A549 (cell line): ENCODE measurements at regions not wholly inside any gene's neighbourhood (a gene's known extent, or its start where the extent isn't known, plus 50 kb on each side); places are given as distances from the start of the nearest gene placed in this dataset.

ENCODE experiments used
- ATAC-seq, 2 experiments: fragments of 200-7000 bp in 1 of 2; fragments of >200 bp in 1 of 2; cut with Nextera tagmentation in 1 of 2; cut with Tn5 transposase in 1 of 2; 3 replicates each; pipeline versions ENCODE4 v1.8.0 to v1.9.1; 2018 to 2020; ENCODE audit warnings: mild to moderate bottlenecking in 1 of 2, moderate library complexity in 1 of 2
- CTCF ChIA-PET: fragments of 300-600 bp; sonication (Branson Sonifier 250); formaldehyde crosslinking; extraction: SDS; loops from one replicate; lab custom pipeline; 2021; ENCODE audit warnings: antibody characterized with exemption, inconsistent platforms; lab: Yijun Ruan, JAX
- POLR2A ChIA-PET: fragments of 350-600 bp; formaldehyde crosslinking; extraction: SDS; loops from one replicate; lab custom pipeline; 2021; ENCODE audit warnings: antibody characterized with exemption, inconsistent platforms; lab: Yijun Ruan, JAX
- DNase-seq, 2 experiments: peaks; one replicate each; pipeline versions ENCODE4 v3.0.0 to v3.0.0-alpha.2; 2011 to 2016; ENCODE audit warnings: low read depth in 1 of 2, low spot score in 1 of 2
- FAIRE-seq: peaks from 2 replicates; lab custom pipeline; 2011; peaks lifted over from hg19 to GRCh38; lab: Jason Lieb, UNC
- H3K27ac ChIP-seq, 2 experiments: fragments of >200 bp; sonication (Bioruptor Twin); formaldehyde crosslinking; 3 replicates each; pipeline ENCODE4 v1.5.1; 2016 to 2017
- H3K4me1 ChIP-seq: fragments of >200 bp; sonication (Bioruptor Twin); formaldehyde crosslinking; 3 replicates; pipeline ENCODE4 v1.6.1; 2016
- H3K4me2 ChIP-seq: fragments of >200 bp; sonication (Bioruptor Twin); formaldehyde crosslinking; 3 replicates; pipeline ENCODE4 v1.6.1; 2016
- H3K4me3 ChIP-seq: fragments of >200 bp; sonication (Bioruptor Twin); formaldehyde crosslinking; 3 replicates; pipeline ENCODE4 v1.5.1; 2016
- H3K9me3 ChIP-seq: fragments of >200 bp; sonication (Bioruptor Twin); formaldehyde crosslinking; 3 replicates; pipeline ENCODE4 v1.6.1; 2016
- CBX2 ChIP-seq: fragments of 200-600 bp; sonication (generic); IDR thresholded peaks from 2 replicates; pipeline ENCODE4 v1.6.1; 2016; ENCODE audit warnings: low read depth, mild to moderate bottlenecking, borderline replicate concordance
- CBX8 ChIP-seq: fragments of 200-600 bp; sonication (generic); IDR thresholded peaks from 2 replicates; pipeline ENCODE4 v1.6.1; 2016
- CEBPB ChIP-seq, 2 experiments: fragments of >200 bp in 1 of 2; sonication (Bioruptor Twin) in 1 of 2; formaldehyde crosslinking in 1 of 2; IDR thresholded peaks; 2 replicates each; pipeline ENCODE4 v1.6.1; 2012 to 2016
- CHD2 ChIP-seq: fragments of 150-350 bp; IDR thresholded peaks from 2 replicates; pipeline ENCODE4 v1.6.1; 2014; ENCODE audit warnings: low read length; ENCODE audit not compliant: partially characterized antibody
- EHMT2 ChIP-seq: fragments of 200-600 bp; sonication (generic); IDR thresholded peaks from 2 replicates; pipeline ENCODE4 v1.6.1; 2016; ENCODE audit warnings: antibody characterized with exemption, low read depth, mild to moderate bottlenecking, moderate library complexity
- FOSB ChIP-seq: fragments of 250-450 bp; sonication (Bioruptor Pico); IDR thresholded peaks from 2 replicates; pipeline ENCODE4 v1.5.0; 2020; ENCODE audit warnings: mild to moderate bottlenecking, moderate library complexity
- FOXS1 ChIP-seq: fragments of 250-450 bp; sonication (Bioruptor Pico); IDR thresholded peaks from 2 replicates; pipeline ENCODE4 v1.5.0; 2020; ENCODE audit warnings: mild to moderate bottlenecking, moderate library complexity
- GATA3 ChIP-seq: IDR thresholded peaks from 2 replicates; pipeline ENCODE4 v1.6.1; 2012; ENCODE audit warnings: borderline replicate concordance
- HOXA7 ChIP-seq: fragments of 250-450 bp; sonication (Bioruptor Pico); IDR thresholded peaks from 2 replicates; pipeline ENCODE4 v1.5.0; 2020; ENCODE audit warnings: mild to moderate bottlenecking, moderate library complexity
- HOXB13 ChIP-seq: fragments of 250-450 bp; sonication (Bioruptor Pico); IDR thresholded peaks from 2 replicates; pipeline ENCODE4 v1.5.0; 2020; ENCODE audit warnings: low read depth, mild to moderate bottlenecking, moderate library complexity
- JUN ChIP-seq, 2 experiments: fragments of >200 bp; sonication (Bioruptor Twin); formaldehyde crosslinking; IDR thresholded peaks; 2 replicates in 1 of 2; 3 replicates in 1 of 2; pipeline ENCODE4 v1.6.1; 2016 to 2017
- MAFK ChIP-seq: fragments of 450-650 bp; IDR thresholded peaks from 2 replicates; pipeline ENCODE4 v1.6.1; 2014; ENCODE audit not compliant: partially characterized antibody
- MAX ChIP-seq: IDR thresholded peaks from 2 replicates; pipeline ENCODE4 v1.6.1; 2012
- MYC ChIP-seq: IDR thresholded peaks from 2 replicates; pipeline ENCODE4 v1.6.1; 2012; ENCODE audit warnings: mild to moderate bottlenecking, inconsistent platforms, low read length, improper control_type of control experiment, borderline replicate concordance
- NFE2L2 ChIP-seq: fragments of 150-350 bp; conservative IDR thresholded peaks from 2 replicates; pipeline ENCODE4 v1.6.1; 2014; ENCODE audit warnings: low read length
- NR3C1 ChIP-seq: fragments of >200 bp; sonication (Bioruptor Twin); formaldehyde crosslinking; IDR thresholded peaks from 3 replicates; pipeline ENCODE4 v1.6.1; 2017
- PBX3 ChIP-seq: IDR thresholded peaks from 2 replicates; pipeline ENCODE4 v1.6.1; 2012
- PHF8 ChIP-seq: fragments of 200-600 bp; sonication (generic); IDR thresholded peaks from 2 replicates; pipeline ENCODE4 v1.6.1; 2016; ENCODE audit warnings: low read depth, mild to moderate bottlenecking, antibody characterized with exemption, moderate library complexity, borderline replicate concordance
- POLR2AphosphoS2 ChIP-seq: conservative IDR thresholded peaks from 2 replicates; pipeline ENCODE4 v1.6.1; 2012; ENCODE audit warnings: low read length, improper control_type of control experiment, inconsistent platforms
- RFX5 ChIP-seq: fragments of 450-650 bp; IDR thresholded peaks from 2 replicates; pipeline ENCODE4 v1.7.1; 2014; ENCODE audit warnings: antibody characterized with exemption, mild to moderate bottlenecking, moderate library complexity
- TP53 ChIP-seq: fragments of 250-450 bp; sonication (Bioruptor Pico); IDR thresholded peaks from 2 replicates; pipeline ENCODE4 v1.5.0; 2021; ENCODE audit warnings: mild to moderate bottlenecking, moderate library complexity
- USF2 ChIP-seq: fragments of 450-650 bp; IDR thresholded peaks from 2 replicates; pipeline ENCODE4 v1.6.1; 2014; ENCODE audit warnings: antibody characterized with exemption
- ZNF302 ChIP-seq: fragments of 250-450 bp; sonication (Bioruptor Pico); IDR thresholded peaks from 2 replicates; pipeline ENCODE4 v1.9.0; 2021; ENCODE audit warnings: inconsistent platforms, mild to moderate bottlenecking, moderate library complexity
- WGBS: methylation state at CpG from one replicate; pipeline ENCODE4 v1.1.6; 2017; ENCODE audit errors: missing lambda C conversion rate; 5-methylcytosine and 5-hydroxymethylcytosine counted together
- TF ChIP-seq, protein P1 (sequence below): fragments of 250-450 bp; sonication (Bioruptor Pico); IDR thresholded peaks from 2 replicates; pipeline ENCODE4 v1.5.0; 2020; ENCODE audit warnings: low read depth, mild to moderate bottlenecking, moderate library complexity
- TF ChIP-seq, protein P2 (sequence below): fragments of >200 bp; sonication (Bioruptor Twin); formaldehyde crosslinking; IDR thresholded peaks from 3 replicates; pipeline ENCODE4 v1.5.1; 2016
- TF ChIP-seq, protein P3 (sequence below): fragments of >200 bp; sonication (Bioruptor Twin); formaldehyde crosslinking; IDR thresholded peaks from 3 replicates; pipeline ENCODE4 v1.6.1; 2016

DNA sequence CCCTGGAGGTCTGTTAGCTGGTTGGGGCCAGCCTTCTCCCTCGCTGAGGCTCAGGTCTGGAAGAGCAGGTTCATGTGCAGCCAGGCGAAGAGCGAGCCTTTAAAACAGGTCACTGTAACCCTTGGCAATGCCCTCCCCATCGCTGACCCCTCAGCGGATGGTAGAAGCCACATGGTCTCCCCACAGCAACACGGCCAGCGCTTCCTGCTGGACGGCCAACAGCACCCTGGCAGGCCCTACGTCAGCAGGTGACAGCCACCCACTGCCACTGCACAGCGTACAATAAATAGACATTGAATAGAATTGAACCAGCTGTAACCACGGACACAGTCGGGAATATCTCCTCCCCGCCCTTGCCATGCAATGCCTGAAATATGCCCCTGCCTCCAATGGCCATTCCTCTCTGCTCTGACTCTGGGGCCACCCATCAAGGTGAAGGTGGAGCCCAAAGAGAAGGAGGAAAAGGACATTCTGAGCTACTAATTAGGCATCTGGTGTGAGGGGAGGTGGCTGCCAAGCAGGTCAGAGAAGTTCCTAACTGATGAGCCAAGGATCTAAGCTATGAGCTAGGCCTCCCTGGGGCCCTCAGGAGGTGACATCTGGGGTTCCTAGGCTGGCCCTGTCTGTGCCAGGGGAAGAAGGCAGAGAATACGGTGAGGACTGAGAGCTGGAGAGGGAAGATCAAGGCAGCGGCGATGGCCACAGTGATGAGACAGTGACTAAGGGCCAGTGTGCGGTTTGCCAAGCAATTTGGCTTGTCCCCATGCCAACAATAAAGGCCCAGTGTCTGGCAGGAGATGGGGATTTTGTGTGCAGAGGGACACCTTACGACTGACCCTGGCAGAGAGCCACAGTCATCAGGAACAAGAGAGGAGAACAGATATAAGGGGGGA lies 202.3 kb downstream of the BCOR start:
- Histone ChIP-seq H3K27ac (peak overlapping the region; percentile 66 to 75), H3K9me3 (no peaks in the 10 kb centered on the region), H3K4me2 (peak overlapping the region; percentile 52), H3K4me3 (no peak overlapping the region)
- peak; percentile 52 to 56; a peak in 4 of 6 replicates for ATAC-seq
- TF ChIP-seq FOXS1 (CRISPR knock-in tag) (no peak), MYC (no peak), MAX (0 out of 2 replicates have a peak, but pooled peaks have one; percentile 34), FOSB (CRISPR knock-in tag) (no peak)
- TF ChIP-seq, all 56 proteins: peak for 1
- H3K4me1 ChIP-seq: peaks cover 50% of the 10 kb centered on the region
- WGBS: 71% methylated on average over 16 of the region's 18 CpGs
- POLR2A ChIA-PET: no interaction called here
- peak; percentile 84 for FAIRE-seq
- CTCF ChIA-PET: no interaction called here
- peak in 1 of 2 experiments; percentile 35 for DNase-seq

- peak; percentile 57 to 83; a peak in 5 of 6 replicates for ATAC-seq
- POLR2A ChIA-PET: no interaction called here
- WGBS: 80% methylated on average over 19 of the region's 20 CpGs
- CTCF ChIA-PET: interaction anchor here (0.9 to 2.4 kb wide), 3 partner anchors 11 to 370 kb away, joined by 3 to 8 read pairs (median 3); no protein-coding TSS in a partner anchor
- TF ChIP-seq CEBPB (IDR thresholded peaks at IDR 0.05): no peak
- no peak for TF ChIP-seq EHMT2
- no peak for TF ChIP-seq CHD2
- TF ChIP-seq MAFK: no peak
- TF ChIP-seq, protein P1, sequence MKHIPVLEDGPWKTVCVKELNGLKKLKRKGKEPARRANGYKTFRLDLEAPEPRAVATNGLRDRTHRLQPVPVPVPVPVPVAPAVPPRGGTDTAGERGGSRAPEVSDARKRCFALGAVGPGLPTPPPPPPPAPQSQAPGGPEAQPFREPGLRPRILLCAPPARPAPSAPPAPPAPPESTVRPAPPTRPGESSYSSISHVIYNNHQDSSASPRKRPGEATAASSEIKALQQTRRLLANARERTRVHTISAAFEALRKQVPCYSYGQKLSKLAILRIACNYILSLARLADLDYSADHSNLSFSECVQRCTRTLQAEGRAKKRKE (CRISPR knock-in tag): no peak
- no peak for TF ChIP-seq FOSB (CRISPR knock-in tag)
- TF ChIP-seq PBX3: no peak
- TF ChIP-seq CBX8: no peak
- no peak for TF ChIP-seq HOXA7 (CRISPR knock-in tag)
- no peak for TF ChIP-seq TP53
- TF ChIP-seq POLR2AphosphoS2: no peak
- TF ChIP-seq ZNF302 (CRISPR knock-in tag): no peak
- no peak for TF ChIP-seq NFE2L2
- no peak for TF ChIP-seq CBX2
- TF ChIP-seq, all 56 proteins: peak for 0
- H3K4me3 ChIP-seq: no peak overlapping the region
- H3K9me3 ChIP-seq: no peaks in the 10 kb centered on the region
- peak overlapping the region; percentile 61 to 84 for H3K27ac ChIP-seq
- peak overlapping the region; percentile 66 for H3K4me2 ChIP-seq
- peaks cover 50% of the 10 kb centered on the region for H3K4me1 ChIP-seq
- peak in 1 of 2 experiments; percentile 38 for DNase-seq
- no peak for FAIRE-seq
Observed at GRCh38 chrX:39896951-39897740, 200.6 kb downstream of the BCOR start.

GRCh38 chrX:39897741-39898097 lies 200.0 kb downstream of the BCOR start:
- H3K4me2 ChIP-seq: peak overlapping the region; percentile 66
- no peak for TF ChIP-seq USF2
- no peak for TF ChIP-seq CEBPB (IDR thresholded peaks at IDR 0.05)
- TF ChIP-seq RFX5: no peak
- TF ChIP-seq, protein P2, sequence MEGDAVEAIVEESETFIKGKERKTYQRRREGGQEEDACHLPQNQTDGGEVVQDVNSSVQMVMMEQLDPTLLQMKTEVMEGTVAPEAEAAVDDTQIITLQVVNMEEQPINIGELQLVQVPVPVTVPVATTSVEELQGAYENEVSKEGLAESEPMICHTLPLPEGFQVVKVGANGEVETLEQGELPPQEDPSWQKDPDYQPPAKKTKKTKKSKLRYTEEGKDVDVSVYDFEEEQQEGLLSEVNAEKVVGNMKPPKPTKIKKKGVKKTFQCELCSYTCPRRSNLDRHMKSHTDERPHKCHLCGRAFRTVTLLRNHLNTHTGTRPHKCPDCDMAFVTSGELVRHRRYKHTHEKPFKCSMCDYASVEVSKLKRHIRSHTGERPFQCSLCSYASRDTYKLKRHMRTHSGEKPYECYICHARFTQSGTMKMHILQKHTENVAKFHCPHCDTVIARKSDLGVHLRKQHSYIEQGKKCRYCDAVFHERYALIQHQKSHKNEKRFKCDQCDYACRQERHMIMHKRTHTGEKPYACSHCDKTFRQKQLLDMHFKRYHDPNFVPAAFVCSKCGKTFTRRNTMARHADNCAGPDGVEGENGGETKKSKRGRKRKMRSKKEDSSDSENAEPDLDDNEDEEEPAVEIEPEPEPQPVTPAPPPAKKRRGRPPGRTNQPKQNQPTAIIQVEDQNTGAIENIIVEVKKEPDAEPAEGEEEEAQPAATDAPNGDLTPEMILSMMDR: no peak
- TF ChIP-seq PHF8: no peak
- no peak for TF ChIP-seq NR3C1
- TF ChIP-seq HOXB13: no peak
- no peak for TF ChIP-seq MAFK
- TF ChIP-seq MYC: no peak
- TF ChIP-seq ZNF302 (CRISPR knock-in tag): no peak
- TF ChIP-seq GATA3: no peak
- TF ChIP-seq, protein P3, sequence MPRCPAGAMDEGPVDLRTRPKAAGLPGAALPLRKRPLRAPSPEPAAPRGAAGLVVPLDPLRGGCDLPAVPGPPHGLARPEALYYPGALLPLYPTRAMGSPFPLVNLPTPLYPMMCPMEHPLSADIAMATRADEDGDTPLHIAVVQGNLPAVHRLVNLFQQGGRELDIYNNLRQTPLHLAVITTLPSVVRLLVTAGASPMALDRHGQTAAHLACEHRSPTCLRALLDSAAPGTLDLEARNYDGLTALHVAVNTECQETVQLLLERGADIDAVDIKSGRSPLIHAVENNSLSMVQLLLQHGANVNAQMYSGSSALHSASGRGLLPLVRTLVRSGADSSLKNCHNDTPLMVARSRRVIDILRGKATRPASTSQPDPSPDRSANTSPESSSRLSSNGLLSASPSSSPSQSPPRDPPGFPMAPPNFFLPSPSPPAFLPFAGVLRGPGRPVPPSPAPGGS: no peak
- no peak for TF ChIP-seq CHD2
- no peak for TF ChIP-seq JUN (IDR thresholded peaks at IDR 0.05)
- TF ChIP-seq, all 56 proteins: peak for 0
- H3K27ac ChIP-seq: peak overlapping the region; percentile 61 to 84
- no peaks in the 10 kb centered on the region for H3K9me3 ChIP-seq
- ATAC-seq: peak; percentile 8 to 44; a peak in 3 of 6 replicates
- no peak for DNase-seq
- 8% methylated on average over 6 of the region's 6 CpGs for WGBS
- H3K4me1 ChIP-seq: peaks cover 50% of the 10 kb centered on the region
- ChIA-PET POLR2A (no interaction called here), CTCF (interaction anchor here (0.9 to 2.4 kb wide), 3 partner anchors 11 to 370 kb away, joined by 3 to 8 read pairs (median 3); no protein-coding TSS in a partner anchor)
- peak; percentile 32 for FAIRE-seq
- H3K4me3 ChIP-seq: no peak overlapping the region
